Adrenal gland (tissue), 9 donors: ENCODE measurements at regions not wholly inside any gene's neighbourhood (a gene's known extent, or its start where the extent isn't known, plus 50 kb on each side); places are given as distances from the start of the nearest gene placed in this dataset.

Experiments used
- DNase-seq, 7 donors: peaks; one replicate each; pipeline ENCODE4 v3.0.0-alpha.2; 2019 to 2020
- H3K27ac ChIP-seq, 5 donors: fragments of 200-600 bp; sonication (generic) in 4 of 5; 1 replicate in 3 of 5; 2 replicates in 2 of 5; pipeline versions ENCODE4 v1.5.1 to v1.8.0; 2016 to 2020; ENCODE audit warnings: mild to moderate bottlenecking in 1 of 5
- H3K27me3 ChIP-seq: fragments of 200-600 bp; 2 replicates; pipeline ENCODE4 v1.8.0; 2021
- H3K36me3 ChIP-seq, 2 donors: fragments of 200-600 bp; replicated peaks in 1 of 2; 1 replicate in 1 of 2; 2 replicates in 1 of 2; pipeline versions ENCODE4 v1.5.1 to v1.8.0; 2018 to 2022
- H3K4me1 ChIP-seq, 2 donors: fragments of 200-600 bp; replicated peaks in 1 of 2; 1 replicate in 1 of 2; 2 replicates in 1 of 2; pipeline versions ENCODE4 v1.5.1 to v1.8.0; 2018 to 2021
- H3K4me3 ChIP-seq, 4 donors: fragments of 200-600 bp; sonication (generic) in 3 of 4; one replicate each; pipeline ENCODE4 v1.5.1; 2016 to 2018
- H3K9me3 ChIP-seq, 3 donors: fragments of 200-600 bp; sonication (generic) in 1 of 3; replicated peaks in 1 of 3; 1 replicate in 2 of 3; 2 replicates in 1 of 3; pipeline versions ENCODE4 v1.5.1 to v1.8.0; 2016 to 2021
- CTCF ChIP-seq, 6 experiments: fragments of 450-650 bp in 4 of 6; fragments of 200-600 bp in 2 of 6; sonication (generic) in 1 of 6; IDR thresholded peaks; 1 replicate in 5 of 6; 2 replicates in 1 of 6; pipeline versions ENCODE4 v1.5.1 to v1.8.0; 2016 to 2021; ENCODE audit warnings: antibody characterized with exemption in 6 of 6, mild to moderate bottlenecking in 2 of 6, moderate library complexity in 1 of 6
- POLR2A ChIP-seq, 2 donors: fragments of 450-650 bp; IDR thresholded peaks; one replicate each; pipeline ENCODE4 v1.6.1; 2017; ENCODE audit warnings: antibody characterized with exemption in 2 of 2, mild to moderate bottlenecking in 2 of 2, moderate library complexity in 1 of 2
- WGBS, 4 donors: extraction: QIAGEN DNeasy Blood & Tissue Kit in 2 of 4; methylation state at CpG; one replicate each; pipeline versions ENCODE4 v1.1.5 to v1.1.7; 2013 to 2017; 5-methylcytosine and 5-hydroxymethylcytosine counted together
- intact Hi-C, 2 donors: fragments of 100-400 bp; cut with DNase I; formaldehyde crosslinking; loops; one replicate each; pipeline versions ENCODE4 v1.14.1 to v1.15.0; 2022 to 2023
- donor health status: healthy with polysubstance abuse.
- donor health status: Bipolar disorder and iron deficiency.
- donor health status: DM: yes; HTN: yes; CAD: no.
- donor health status: DM: no; HTN: no; CAD: no.
- donor health status: DM: no; HTN: no; CAD: no.

- TF ChIP-seq CTCF (IDR thresholded peaks at IDR 0.05) (no peak), POLR2A (IDR thresholded peaks at IDR 0.05) (no peak)
- WGBS, 4 donors: 82 to 89% (median 88%) methylated on average over 3 of the region's 3 CpGs
- intact Hi-C loops: no loop called here
- DNase-seq: no peak
- Histone ChIP-seq H3K9me3 (peaks cover 0 to 4% (median 0%) of the 10 kb centered on the region in 3 donors), H3K27me3 (no peaks in the 10 kb centered on the region), H3K4me3 (no peak overlapping the region), H3K4me1 (no peaks in the 10 kb centered on the region), H3K27ac (no peak overlapping the region), H3K36me3 (no peaks in the 10 kb centered on the region)
Observed at GRCh38 chr2:63772061-63772460, 69.6 kb upstream of the UGP2 start.

GRCh38 chr2:63775191-63775590 lies 66.5 kb upstream of the UGP2 start:
- intact Hi-C loops: no loop called here
- no peak overlapping the region for H3K4me3 ChIP-seq
- DNase-seq: no peak
- no peak overlapping the region for H3K27ac ChIP-seq
- no peaks in the 10 kb centered on the region for H3K27me3 ChIP-seq
- TF ChIP-seq POLR2A (IDR thresholded peaks at IDR 0.05) (no peak), CTCF (IDR thresholded peaks at IDR 0.05) (no peak)
- WGBS, 4 donors: 92 to 100% (median 98%) methylated on average over 1 of the region's 1 CpG
- no peaks in the 10 kb centered on the region for H3K9me3 ChIP-seq
- no peaks in the 10 kb centered on the region for H3K36me3 ChIP-seq
- no peaks in the 10 kb centered on the region for H3K4me1 ChIP-seq

GRCh38 chr2:63776382-63776781 lies 65.3 kb upstream of the UGP2 start:
- H3K36me3 ChIP-seq: no peaks in the 10 kb centered on the region
- WGBS, 4 donors: 88 to 92% (median 89%) methylated on average over 2 of the region's 2 CpGs

GRCh38 chr2:63777816-63778215 lies 63.9 kb upstream of the UGP2 start:
- DNase-seq: no peak
- intact Hi-C loops: no loop called here
- no peaks in the 10 kb centered on the region for H3K36me3 ChIP-seq
- TF ChIP-seq CTCF (IDR thresholded peaks at IDR 0.05): no peak
- TF ChIP-seq POLR2A (IDR thresholded peaks at IDR 0.05): no peak
- no peak overlapping the region for H3K27ac ChIP-seq
- no peaks in the 10 kb centered on the region for H3K4me1 ChIP-seq
- H3K27me3 ChIP-seq: no peaks in the 10 kb centered on the region
- no peaks in the 10 kb centered on the region for H3K9me3 ChIP-seq
- no peak overlapping the region for H3K4me3 ChIP-seq

More at GRCh38 chr2:63776382-63776781, 65.3 kb upstream of the UGP2 start:
- intact Hi-C loops: no loop called here
- no peak for DNase-seq
- no peak for TF ChIP-seq POLR2A (IDR thresholded peaks at IDR 0.05)
- TF ChIP-seq CTCF (IDR thresholded peaks at IDR 0.05): no peak
- H3K9me3 ChIP-seq: no peaks in the 10 kb centered on the region
- H3K27me3 ChIP-seq: no peaks in the 10 kb centered on the region
- no peak overlapping the region for H3K27ac ChIP-seq
- H3K4me3 ChIP-seq: no peak overlapping the region
- H3K4me1 ChIP-seq: no peaks in the 10 kb centered on the region
